ENCODE measurements at regions not wholly inside any gene's neighbourhood (a gene's known extent, or its start where the extent isn't known, plus 50 kb on each side); places are given as distances from the start of the nearest gene placed in this dataset.

GRCh38 chr2:156673333-156673615 is 237.1 kb downstream of the GPD2 start (continued):
- TF ChIP-seq CTCF (IDR thresholded peaks at IDR 0.05) (no peak), EHMT2 (IDR thresholded peaks at IDR 0.05; ENCODE audit: low read depth) (no peak), TFCP2L1 (CRISPR knock-in tag; IDR thresholded peaks at IDR 0.05) (no peak), RAD21 (conservative IDR thresholded peaks at IDR 0.05 in 1 of 2, IDR thresholded peaks at IDR 0.05 in 1 of 2) (no peak), RNF2 (IDR thresholded peaks at IDR 0.05; ENCODE audit: borderline replicate concordance, low read depth) (no peak), FOXS1 (CRISPR knock-in tag; IDR thresholded peaks at IDR 0.05) (no peak), BCL3 (IDR thresholded peaks at IDR 0.05) (no peak), RARB (CRISPR knock-in tag; IDR thresholded peaks at IDR 0.05) (no peak)

DNA sequence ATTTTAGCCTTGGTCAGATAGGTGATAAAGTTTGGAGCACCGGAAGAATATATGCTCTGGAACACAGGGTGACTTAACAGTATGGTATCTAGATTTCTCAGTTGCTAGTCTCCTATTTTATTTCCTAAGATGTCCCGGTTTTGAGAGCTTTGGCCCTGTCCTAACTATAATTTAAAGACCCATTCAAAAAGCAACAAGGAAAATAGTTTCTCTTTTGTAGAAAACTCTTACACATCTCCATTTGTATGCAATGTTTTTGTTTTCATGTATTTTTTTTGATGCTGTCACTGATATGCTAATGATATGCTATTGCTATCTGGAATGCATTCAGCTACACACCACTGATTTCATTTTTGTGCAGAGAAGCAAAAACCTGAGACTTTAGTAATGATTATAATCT is 237.8 kb downstream of the GPD2 start:
- TF ChIP-seq, protein P1, sequence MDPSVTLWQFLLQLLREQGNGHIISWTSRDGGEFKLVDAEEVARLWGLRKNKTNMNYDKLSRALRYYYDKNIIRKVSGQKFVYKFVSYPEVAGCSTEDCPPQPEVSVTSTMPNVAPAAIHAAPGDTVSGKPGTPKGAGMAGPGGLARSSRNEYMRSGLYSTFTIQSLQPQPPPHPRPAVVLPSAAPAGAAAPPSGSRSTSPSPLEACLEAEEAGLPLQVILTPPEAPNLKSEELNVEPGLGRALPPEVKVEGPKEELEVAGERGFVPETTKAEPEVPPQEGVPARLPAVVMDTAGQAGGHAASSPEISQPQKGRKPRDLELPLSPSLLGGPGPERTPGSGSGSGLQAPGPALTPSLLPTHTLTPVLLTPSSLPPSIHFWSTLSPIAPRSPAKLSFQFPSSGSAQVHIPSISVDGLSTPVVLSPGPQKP (IDR thresholded peaks at IDR 0.05; ENCODE audit: low read depth, low read length): no peak
- TF ChIP-seq FOSB (CRISPR knock-in tag; IDR thresholded peaks at IDR 0.05): no peak
- no peak for TF ChIP-seq CEBPB (IDR thresholded peaks at IDR 0.05)
- no peak for TF ChIP-seq CHD4 (IDR thresholded peaks at IDR 0.05; ENCODE audit: borderline replicate concordance)
- no peak for TF ChIP-seq HEYL (CRISPR knock-in tag; IDR thresholded peaks at IDR 0.05)
- no peak for TF ChIP-seq POLR2A (IDR thresholded peaks at IDR 0.05; ENCODE audit: low read length)
- TF ChIP-seq HMGXB4 (CRISPR knock-in tag; IDR thresholded peaks at IDR 0.05; ENCODE audit: borderline replicate concordance): no peak
- TF ChIP-seq MAX (IDR thresholded peaks at IDR 0.05): no peak
- TF ChIP-seq E2F6 (IDR thresholded peaks at IDR 0.05; ENCODE audit: borderline replicate concordance, low read depth): no peak
- no peak for TF ChIP-seq PHF8 (IDR thresholded peaks at IDR 0.05; ENCODE audit: borderline replicate concordance, low read depth)
- no peak for TF ChIP-seq EHMT2 (IDR thresholded peaks at IDR 0.05; ENCODE audit: low read depth)
- no peak for TF ChIP-seq CBX2 (IDR thresholded peaks at IDR 0.05; ENCODE audit: borderline replicate concordance, low read depth)
- TF ChIP-seq EP300 (IDR thresholded peaks at IDR 0.05): no peak
- no peak for TF ChIP-seq KDM5A (IDR thresholded peaks at IDR 0.05)
- TF ChIP-seq HOXB13 (CRISPR knock-in tag; IDR thresholded peaks at IDR 0.05; ENCODE audit: low read depth): no peak
- FAIRE-seq (no peak), DNase-seq (ENCODE audit: low read depth in 1 of 2, low spot score in 1 of 2) (no peak), ATAC-seq (no peak)
- H3K4me1 ChIP-seq: no peaks in the 10 kb centered on the region
- no peak overlapping the region for H3K4me2 ChIP-seq
- no peaks in the 10 kb centered on the region for H3K9me3 ChIP-seq
- H3K27ac ChIP-seq: no peak overlapping the region
- WGBS (ENCODE audit: missing lambda C conversion rate): 39% methylated on average over 2 of the region's 2 CpGs
- H3K4me3 ChIP-seq: no peak overlapping the region
- ChIA-PET POLR2A (no interaction called here), CTCF (no interaction called here)

Data from A549 (cell line).